ENCODE measurements at regions not wholly inside any gene's neighbourhood (a gene's known extent, or its start where the extent isn't known, plus 50 kb on each side); places are given as distances from the start of the nearest gene placed in this dataset.

GRCh38 chrX:101736651-101737050, 77.0 kb upstream of the ARMCX2 start:
- 100% methylated on average over 1 of the region's 1 CpG for WGBS (ENCODE audit: insufficient coverage)
- H3K9me3 ChIP-seq (ENCODE audit: control insufficient read depth, insufficient read depth, low read length), result no peaks in the 10 kb centered on the region
- H3K4me3 Mint-ChIP-seq, result no peak overlapping the region
- H3K27ac Mint-ChIP-seq, result no peak overlapping the region
- no peaks in the 10 kb centered on the region for H3K4me1 ChIP-seq (ENCODE audit: control insufficient read depth, insufficient read depth, low read length)
- intact Hi-C loops (cut with micrococcal nuclease), result no loop called here
- H3K4me1 Mint-ChIP-seq, result no peaks in the 10 kb centered on the region
- no peaks in the 10 kb centered on the region for H3K36me3 ChIP-seq (ENCODE audit: control insufficient read depth, insufficient read depth, low read length)
- H3K4me3 ChIP-seq (ENCODE audit: low read length), result no peak overlapping the region
- ATAC-seq (no peak), DNase-seq (no peak)
- H3K27me3 Mint-ChIP-seq (ENCODE audit: low read depth in 2 of 2), result peaks cover 0 to 8% of the 10 kb centered on the region in 2 donors
- TF ChIP-seq, protein P1, sequence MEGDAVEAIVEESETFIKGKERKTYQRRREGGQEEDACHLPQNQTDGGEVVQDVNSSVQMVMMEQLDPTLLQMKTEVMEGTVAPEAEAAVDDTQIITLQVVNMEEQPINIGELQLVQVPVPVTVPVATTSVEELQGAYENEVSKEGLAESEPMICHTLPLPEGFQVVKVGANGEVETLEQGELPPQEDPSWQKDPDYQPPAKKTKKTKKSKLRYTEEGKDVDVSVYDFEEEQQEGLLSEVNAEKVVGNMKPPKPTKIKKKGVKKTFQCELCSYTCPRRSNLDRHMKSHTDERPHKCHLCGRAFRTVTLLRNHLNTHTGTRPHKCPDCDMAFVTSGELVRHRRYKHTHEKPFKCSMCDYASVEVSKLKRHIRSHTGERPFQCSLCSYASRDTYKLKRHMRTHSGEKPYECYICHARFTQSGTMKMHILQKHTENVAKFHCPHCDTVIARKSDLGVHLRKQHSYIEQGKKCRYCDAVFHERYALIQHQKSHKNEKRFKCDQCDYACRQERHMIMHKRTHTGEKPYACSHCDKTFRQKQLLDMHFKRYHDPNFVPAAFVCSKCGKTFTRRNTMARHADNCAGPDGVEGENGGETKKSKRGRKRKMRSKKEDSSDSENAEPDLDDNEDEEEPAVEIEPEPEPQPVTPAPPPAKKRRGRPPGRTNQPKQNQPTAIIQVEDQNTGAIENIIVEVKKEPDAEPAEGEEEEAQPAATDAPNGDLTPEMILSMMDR (IDR thresholded peaks at IDR 0.05), result no peak
- H3K9me3 Mint-ChIP-seq, result no peaks in the 10 kb centered on the region
- H3K36me3 Mint-ChIP-seq, result no peaks in the 10 kb centered on the region
- no peaks in the 10 kb centered on the region for H3K27me3 ChIP-seq (ENCODE audit: control insufficient read depth, insufficient read depth, low read length)
- H3K27ac ChIP-seq (ENCODE audit: low read length), result no peak overlapping the region

DNA sequence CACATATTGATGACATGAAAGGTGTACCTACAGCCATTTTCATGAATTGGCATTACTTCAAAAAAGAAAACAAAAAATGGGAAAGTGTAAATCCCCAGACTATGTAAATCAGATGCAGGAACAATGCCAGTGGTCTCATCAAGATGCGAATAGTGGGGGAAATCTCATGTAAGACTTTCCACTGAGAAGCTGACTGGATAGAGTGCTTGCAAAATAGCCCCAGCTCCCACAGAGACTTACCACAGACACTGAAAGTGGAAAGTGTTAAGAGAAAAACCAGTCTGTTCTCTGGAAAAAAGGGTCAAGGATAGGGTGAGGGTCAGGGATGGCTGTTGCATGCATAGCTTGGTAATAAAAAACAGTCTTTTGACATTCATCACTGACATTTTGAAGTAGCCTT, 73.2 kb upstream of the ARMCX2 start:
- H3K4me1 Mint-ChIP-seq, result no peaks in the 10 kb centered on the region
- H3K4me3 ChIP-seq (ENCODE audit: low read length), result no peak overlapping the region
- H3K9me3 Mint-ChIP-seq, result no peaks in the 10 kb centered on the region
- H3K36me3 Mint-ChIP-seq, result no peaks in the 10 kb centered on the region
- H3K27me3 ChIP-seq (ENCODE audit: control insufficient read depth, insufficient read depth, low read length), result no peaks in the 10 kb centered on the region
- H3K27me3 Mint-ChIP-seq (ENCODE audit: low read depth in 2 of 2), result peaks cover 0 to 13% of the 10 kb centered on the region in 2 donors
- no peak overlapping the region for H3K27ac ChIP-seq (ENCODE audit: low read length)
- H3K27ac Mint-ChIP-seq, result no peak overlapping the region
- DNase-seq, result no peak
- 80% methylated on average over 1 of the region's 1 CpG for WGBS (ENCODE audit: insufficient coverage)
- ATAC-seq, result no peak
- H3K4me1 ChIP-seq (ENCODE audit: control insufficient read depth, insufficient read depth, low read length), result no peaks in the 10 kb centered on the region
- H3K9me3 ChIP-seq (ENCODE audit: control insufficient read depth, insufficient read depth, low read length), result no peaks in the 10 kb centered on the region
- intact Hi-C loops (cut with micrococcal nuclease), result no loop called here
- no peaks in the 10 kb centered on the region for H3K36me3 ChIP-seq (ENCODE audit: control insufficient read depth, insufficient read depth, low read length)
- TF ChIP-seq, protein P1 (IDR thresholded peaks at IDR 0.05), result no peak
- H3K4me3 Mint-ChIP-seq, result no peak overlapping the region

DNA sequence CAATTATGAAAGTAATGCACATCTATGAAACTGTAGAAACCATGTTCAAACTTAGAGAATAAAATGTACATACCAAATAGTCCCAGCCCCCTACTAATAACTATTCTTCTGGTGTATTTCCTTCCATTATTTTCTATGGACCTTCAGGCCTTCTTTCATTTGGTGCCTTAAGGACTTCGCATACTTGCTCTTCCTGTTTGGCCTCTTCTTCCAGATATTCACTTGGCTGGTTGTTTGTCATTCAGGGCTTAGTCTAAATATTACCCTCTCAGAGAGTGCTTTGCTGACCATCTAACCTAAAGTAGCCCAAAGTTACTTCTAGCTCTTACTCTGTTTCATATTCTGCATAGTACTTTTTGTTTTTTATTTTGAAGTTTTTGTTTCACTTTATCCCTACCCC, 70.3 kb upstream of the ARMCX2 start:
- TF ChIP-seq, protein P1 (IDR thresholded peaks at IDR 0.05), result no peak
- ATAC-seq, result no peak
- no peak overlapping the region for H3K27ac Mint-ChIP-seq

More for the DNA sequence above, 70.3 kb upstream of the ARMCX2 start:
- H3K27me3 Mint-ChIP-seq (ENCODE audit: low read depth in 2 of 2), result peaks cover 7 to 22% of the 10 kb centered on the region in 2 donors
- Histone ChIP-seq H3K36me3 (ENCODE audit: control insufficient read depth, insufficient read depth, low read length) (no peaks in the 10 kb centered on the region), H3K27me3 (ENCODE audit: control insufficient read depth, insufficient read depth, low read length) (no peaks in the 10 kb centered on the region), H3K27ac (ENCODE audit: low read length) (no peak overlapping the region), H3K4me1 (ENCODE audit: control insufficient read depth, insufficient read depth, low read length) (no peaks in the 10 kb centered on the region), H3K9me3 (ENCODE audit: control insufficient read depth, insufficient read depth, low read length) (no peaks in the 10 kb centered on the region), H3K4me3 (ENCODE audit: low read length) (no peak overlapping the region)
- intact Hi-C loops (cut with micrococcal nuclease), result no loop called here
- DNase-seq, result no peak
- no peaks in the 10 kb centered on the region for H3K9me3 Mint-ChIP-seq
- no peaks in the 10 kb centered on the region for H3K36me3 Mint-ChIP-seq
- WGBS (ENCODE audit: insufficient coverage), result 91% methylated on average over 1 of the region's 1 CpG
- H3K4me1 Mint-ChIP-seq, result no peaks in the 10 kb centered on the region
- H3K4me3 Mint-ChIP-seq, result no peak overlapping the region
